Activated CD8-positive, alpha-beta memory T cell treated with anti-CD3 and anti-CD28 coated beads, Interleukin-2, amount 10 ng/mL, durations not matched to agents 7 days and 5 days (primary cell): ENCODE measurements at regions not wholly inside any gene's neighbourhood (a gene's known extent, or its start where the extent isn't known, plus 50 kb on each side); places are given as distances from the start of the nearest gene placed in this dataset.
"Not testable (repeated sequence)": the region's sequence is repeated elsewhere in the genome, so short reads cannot be mapped to it uniquely, and the experiment has no call there.

ENCODE experiments used
- ATAC-seq: fragments of 150-1000 bp; cut with Tn5 transposase; one replicate; pipeline ENCODE4 v1.10.0; 2021; ENCODE audit warnings: moderate library complexity
- CTCF ChIA-PET: fragments of 350-600 bp; sonication (Branson Sonifier 250); formaldehyde crosslinking; loops from one replicate; lab custom pipeline; 2021; ENCODE audit warnings: antibody characterized with exemption; lab: Charles Lee
- DNase-seq: peaks from one replicate; pipeline ENCODE4 v3.0.0-alpha.2; 2020
- H3K27ac Mint-ChIP-seq: one replicate; pipeline ENCODE4 v1.8.0; 2021; ENCODE audit warnings: mild to moderate bottlenecking, mixed read lengths
- H3K27me3 Mint-ChIP-seq: one replicate; pipeline ENCODE4 v1.8.0; 2021; ENCODE audit warnings: mixed read lengths
- H3K36me3 Mint-ChIP-seq: one replicate; pipeline ENCODE4 v1.8.0; 2021; ENCODE audit warnings: mild to moderate bottlenecking, mixed read lengths
- H3K4me1 Mint-ChIP-seq: one replicate; pipeline ENCODE4 v1.8.0; 2021; ENCODE audit warnings: mixed read lengths
- H3K4me3 Mint-ChIP-seq: one replicate; pipeline ENCODE4 v1.8.0; 2021; ENCODE audit warnings: mild to moderate bottlenecking, moderate library complexity, mixed read lengths
- H3K9me3 Mint-ChIP-seq: one replicate; pipeline ENCODE4 v1.8.0; 2022; ENCODE audit warnings: low read depth, mixed read lengths

DNA sequence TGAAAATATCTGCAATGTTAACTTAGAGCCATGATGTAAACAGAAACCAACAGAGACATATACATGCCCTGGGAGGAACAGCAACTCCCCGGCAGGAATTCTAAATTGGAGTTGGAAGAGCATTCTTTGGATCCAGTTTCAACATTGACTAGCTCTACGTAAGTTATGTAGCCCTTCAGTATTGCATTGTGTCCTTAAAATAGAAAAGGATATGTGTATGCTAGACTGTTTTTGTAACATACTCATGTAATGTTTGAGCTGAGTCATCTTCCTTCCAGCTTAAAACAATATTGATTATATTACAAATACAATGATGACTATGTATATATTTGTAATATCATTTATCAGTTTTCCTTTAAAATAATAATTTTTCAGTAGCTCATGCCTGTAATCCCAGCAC lies 1422.2 kb upstream of the PCDH20 start:
- H3K9me3 Mint-ChIP-seq = no peaks in the 10 kb centered on the region
- H3K4me3 Mint-ChIP-seq = no peak overlapping the region
- H3K36me3 Mint-ChIP-seq = no peaks in the 10 kb centered on the region
- no peak for ATAC-seq
- CTCF ChIA-PET = no interaction called here
- no peaks in the 10 kb centered on the region for H3K27me3 Mint-ChIP-seq
- no peaks in the 10 kb centered on the region for H3K4me1 Mint-ChIP-seq
- no peak for DNase-seq
- H3K27ac Mint-ChIP-seq = no peak overlapping the region

- no peak for DNase-seq
- H3K27me3 Mint-ChIP-seq = no peaks in the 10 kb centered on the region
These were observed 1413.8 kb upstream of the PCDH20 start for GRCh38 chr13:62829486-62829885.

DNA sequence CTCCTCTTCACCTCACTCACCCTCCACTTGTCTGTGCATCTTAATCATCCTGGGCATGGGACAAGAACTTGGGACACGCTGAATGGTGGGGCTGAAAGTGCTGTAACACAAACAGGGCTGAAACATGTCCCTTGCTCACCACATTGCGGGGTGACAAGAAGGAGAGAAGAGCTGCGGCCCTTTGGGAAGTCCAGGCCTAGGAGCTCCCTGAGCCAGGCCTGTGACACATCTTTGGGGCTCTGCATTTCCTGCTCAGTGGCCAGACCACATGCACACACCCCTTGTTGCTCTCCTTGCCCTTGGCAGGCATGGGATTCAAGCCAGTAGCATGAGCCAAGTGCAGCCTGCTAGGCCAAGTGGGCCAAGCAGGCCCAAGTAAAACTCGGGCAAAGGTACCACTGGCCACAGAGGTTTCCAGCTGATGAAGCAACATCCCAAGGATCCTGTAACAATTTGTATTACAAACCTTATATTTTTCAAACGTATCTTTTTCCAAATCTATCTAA lies 1384.3 kb upstream of the PCDH20 start:
- DNase-seq = no peak
- ATAC-seq = no peak
- peaks cover 5% of the 10 kb centered on the region for H3K9me3 Mint-ChIP-seq
- no peaks in the 10 kb centered on the region for H3K4me1 Mint-ChIP-seq
- CTCF ChIA-PET = no interaction called here
- H3K27ac Mint-ChIP-seq = no peak overlapping the region
- H3K36me3 Mint-ChIP-seq = no peaks in the 10 kb centered on the region
- no peak overlapping the region for H3K4me3 Mint-ChIP-seq
- no peaks in the 10 kb centered on the region for H3K27me3 Mint-ChIP-seq

More at GRCh38 chr13:62829486-62829885, 1413.8 kb upstream of the PCDH20 start:
- H3K4me1 Mint-ChIP-seq = no peaks in the 10 kb centered on the region
- CTCF ChIA-PET = no interaction called here
- H3K27ac Mint-ChIP-seq = no peak overlapping the region
- ATAC-seq = no peak
- no peak overlapping the region for H3K4me3 Mint-ChIP-seq
- H3K36me3 Mint-ChIP-seq = no peaks in the 10 kb centered on the region
- peaks cover 11% of the 10 kb centered on the region for H3K9me3 Mint-ChIP-seq

- H3K27ac Mint-ChIP-seq = no peak overlapping the region
- no peak for ATAC-seq
These were observed 1383.4 kb upstream of the PCDH20 start for GRCh38 chr13:62799038-62799535.

GRCh38 chr13:62793850-62794249 lies 1378.2 kb upstream of the PCDH20 start:
- CTCF ChIA-PET = no interaction called here
- Mint-ChIP-seq H3K4me1 (no peaks in the 10 kb centered on the region), H3K4me3 (no peak overlapping the region), H3K27me3 (no peaks in the 10 kb centered on the region), H3K36me3 (no peaks in the 10 kb centered on the region), H3K27ac (no peak overlapping the region), H3K9me3 (peaks cover 6% of the 10 kb centered on the region)
- DNase-seq (no peak), ATAC-seq (no peak)

More at GRCh38 chr13:62799038-62799535, 1383.4 kb upstream of the PCDH20 start:
- no peak overlapping the region for H3K4me3 Mint-ChIP-seq
- no peaks in the 10 kb centered on the region for H3K27me3 Mint-ChIP-seq
- peaks cover 5% of the 10 kb centered on the region for H3K9me3 Mint-ChIP-seq
- no peak for DNase-seq
- no peaks in the 10 kb centered on the region for H3K36me3 Mint-ChIP-seq
- CTCF ChIA-PET = no interaction called here
- no peaks in the 10 kb centered on the region for H3K4me1 Mint-ChIP-seq

DNA sequence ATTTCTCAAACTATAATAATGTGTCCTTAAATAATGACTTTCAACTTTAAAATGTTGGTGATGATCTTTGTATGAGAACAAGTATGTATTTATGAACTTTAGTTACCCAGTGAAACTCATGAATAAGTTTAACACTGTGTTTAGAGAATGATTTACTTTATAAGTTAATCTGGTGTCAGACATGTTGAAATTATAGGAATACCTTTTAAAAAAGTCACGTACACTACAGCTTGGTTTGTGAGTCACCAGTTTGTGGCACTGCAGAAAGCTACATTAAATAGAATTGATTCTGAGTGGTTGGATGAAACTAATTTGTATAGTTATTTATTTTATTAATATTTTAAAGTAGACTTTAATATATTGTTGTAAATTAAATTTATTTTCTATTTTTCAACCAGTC lies 1366.2 kb upstream of the PCDH20 start:
- no peaks in the 10 kb centered on the region for H3K36me3 Mint-ChIP-seq
- H3K4me3 Mint-ChIP-seq = no peak overlapping the region
- H3K9me3 Mint-ChIP-seq = peaks cover 9% of the 10 kb centered on the region
- DNase-seq (no peak), ATAC-seq (no peak)
- CTCF ChIA-PET = no interaction called here
- no peak overlapping the region for H3K27ac Mint-ChIP-seq
- H3K27me3 Mint-ChIP-seq = no peaks in the 10 kb centered on the region
- H3K4me1 Mint-ChIP-seq = no peaks in the 10 kb centered on the region

DNA sequence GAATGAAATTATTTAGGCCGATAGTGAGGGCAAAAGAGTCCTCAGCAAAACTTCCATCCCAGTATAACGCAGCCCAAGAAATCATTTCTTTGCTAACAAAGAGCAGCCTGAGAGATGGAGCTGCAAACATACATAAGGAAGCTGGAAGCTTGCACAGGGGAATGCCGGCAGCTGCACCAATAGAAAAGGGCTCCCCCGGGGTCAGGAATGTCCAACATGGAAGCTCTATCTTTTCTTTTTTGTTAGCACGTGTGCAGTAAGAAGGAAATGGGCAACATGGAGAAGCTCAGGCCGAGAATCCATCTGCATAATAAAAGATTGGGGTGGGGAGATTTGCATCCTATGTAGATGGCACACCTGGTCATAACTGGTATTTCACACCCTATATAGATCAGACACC lies 1363.5 kb upstream of the PCDH20 start:
- DNase-seq (no peak), ATAC-seq (no peak)
- no peaks in the 10 kb centered on the region for H3K36me3 Mint-ChIP-seq
- H3K4me3 Mint-ChIP-seq = no peak overlapping the region
- CTCF ChIA-PET = no interaction called here
- H3K9me3 Mint-ChIP-seq = peaks cover 8% of the 10 kb centered on the region
- no peak overlapping the region for H3K27ac Mint-ChIP-seq
- no peaks in the 10 kb centered on the region for H3K27me3 Mint-ChIP-seq
- H3K4me1 Mint-ChIP-seq = no peaks in the 10 kb centered on the region

- no peaks in the 10 kb centered on the region for H3K4me1 Mint-ChIP-seq
- no peak overlapping the region for H3K27ac Mint-ChIP-seq
- no peaks in the 10 kb centered on the region for H3K27me3 Mint-ChIP-seq
- H3K4me3 Mint-ChIP-seq = no peak overlapping the region
- DNase-seq = no peak
- H3K36me3 Mint-ChIP-seq = no peaks in the 10 kb centered on the region
- ATAC-seq = no peak
- H3K9me3 Mint-ChIP-seq = peaks cover 2% of the 10 kb centered on the region
- CTCF ChIA-PET = no interaction called here
These were observed 1351.8 kb upstream of the PCDH20 start for GRCh38 chr13:62767473-62767872.

DNA sequence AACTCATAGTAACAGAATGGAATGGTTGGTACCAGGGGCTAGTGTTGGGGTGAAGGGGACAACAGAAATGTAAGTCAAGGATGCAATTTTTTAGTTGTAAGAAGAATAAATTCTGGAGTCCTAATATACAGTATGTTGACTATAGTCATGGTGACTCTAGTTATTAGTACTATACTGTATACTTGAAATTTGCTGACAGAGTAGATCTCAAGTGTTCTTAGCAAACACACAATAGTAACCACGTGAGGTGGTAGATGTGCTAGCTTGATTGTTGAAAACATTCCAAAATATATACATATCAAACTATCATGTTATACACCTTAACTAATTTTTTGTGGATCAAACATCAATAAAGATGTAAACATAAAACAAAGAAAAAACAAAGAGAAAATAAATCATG lies 1345.1 kb upstream of the PCDH20 start:
- Mint-ChIP-seq H3K27me3 (no peaks in the 10 kb centered on the region), H3K27ac (no peak overlapping the region), H3K36me3 (no peaks in the 10 kb centered on the region), H3K4me3 (no peak overlapping the region), H3K4me1 (no peaks in the 10 kb centered on the region), H3K9me3 (peaks cover 7% of the 10 kb centered on the region)
- ATAC-seq = no peak
- CTCF ChIA-PET = no interaction called here
- DNase-seq = no peak

DNA sequence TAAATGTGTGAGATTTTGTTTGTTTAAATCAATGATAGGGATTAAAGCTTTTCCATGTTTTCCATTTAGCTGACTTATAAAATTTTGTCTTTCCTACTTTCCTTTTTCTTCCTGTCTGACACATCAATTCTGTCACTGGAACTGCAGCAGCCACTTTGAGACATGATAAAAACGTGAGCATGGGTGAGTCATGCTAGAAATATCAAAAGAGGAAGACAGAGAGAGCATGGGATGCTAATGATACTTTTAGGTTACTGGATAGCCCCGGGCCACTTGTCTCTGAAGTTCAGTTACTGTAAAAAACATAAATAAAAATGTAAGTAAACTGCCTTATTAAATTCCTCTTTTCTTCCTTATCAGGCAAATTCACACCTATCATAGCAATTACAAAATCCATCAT lies 1332.0 kb upstream of the PCDH20 start:
- no peaks in the 10 kb centered on the region for H3K27me3 Mint-ChIP-seq
- CTCF ChIA-PET = no interaction called here

GRCh38 chr13:62747152-62747551 lies 1331.5 kb upstream of the PCDH20 start:
- no peak for ATAC-seq
- no peak overlapping the region for H3K4me3 Mint-ChIP-seq
- no peak for DNase-seq
- no peaks in the 10 kb centered on the region for H3K4me1 Mint-ChIP-seq
- H3K36me3 Mint-ChIP-seq = no peaks in the 10 kb centered on the region
- H3K27ac Mint-ChIP-seq = no peak overlapping the region
- no peaks in the 10 kb centered on the region for H3K27me3 Mint-ChIP-seq
- peaks cover 4% of the 10 kb centered on the region for H3K9me3 Mint-ChIP-seq
- CTCF ChIA-PET = no interaction called here

More for the DNA sequence above, 1332.0 kb upstream of the PCDH20 start:
- ATAC-seq = no peak
- H3K9me3 Mint-ChIP-seq = peaks cover 4% of the 10 kb centered on the region
- no peak overlapping the region for H3K27ac Mint-ChIP-seq
- no peaks in the 10 kb centered on the region for H3K4me1 Mint-ChIP-seq
- no peak overlapping the region for H3K4me3 Mint-ChIP-seq
- no peak for DNase-seq
- no peaks in the 10 kb centered on the region for H3K36me3 Mint-ChIP-seq

DNA sequence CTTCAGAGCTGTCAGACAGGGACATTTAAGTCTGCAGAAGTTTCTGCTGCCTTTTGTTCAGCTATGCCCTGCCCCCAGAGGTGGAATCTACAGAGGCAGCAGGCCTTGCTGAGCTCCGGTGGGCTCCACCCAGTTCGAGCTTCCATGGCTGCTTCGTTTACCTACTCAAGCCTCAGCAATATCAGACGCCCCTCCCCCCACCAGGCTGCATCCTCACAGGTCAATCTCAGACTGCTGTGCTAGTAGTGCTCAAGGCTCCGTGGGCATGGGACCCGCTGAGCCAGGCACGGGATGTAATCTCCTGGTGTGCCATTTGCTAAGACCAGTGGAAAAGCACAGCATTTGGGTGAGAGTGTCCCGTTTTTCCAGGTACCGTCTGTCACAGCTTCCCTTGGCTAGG lies 1314.1 kb upstream of the PCDH20 start:
- DNase-seq, H3K27me3 Mint-ChIP-seq, CTCF ChIA-PET, H3K4me3 Mint-ChIP-seq, H3K4me1 Mint-ChIP-seq, H3K9me3 Mint-ChIP-seq, H3K36me3 Mint-ChIP-seq, ATAC-seq, H3K27ac Mint-ChIP-seq: not testable (repeated sequence)

DNA sequence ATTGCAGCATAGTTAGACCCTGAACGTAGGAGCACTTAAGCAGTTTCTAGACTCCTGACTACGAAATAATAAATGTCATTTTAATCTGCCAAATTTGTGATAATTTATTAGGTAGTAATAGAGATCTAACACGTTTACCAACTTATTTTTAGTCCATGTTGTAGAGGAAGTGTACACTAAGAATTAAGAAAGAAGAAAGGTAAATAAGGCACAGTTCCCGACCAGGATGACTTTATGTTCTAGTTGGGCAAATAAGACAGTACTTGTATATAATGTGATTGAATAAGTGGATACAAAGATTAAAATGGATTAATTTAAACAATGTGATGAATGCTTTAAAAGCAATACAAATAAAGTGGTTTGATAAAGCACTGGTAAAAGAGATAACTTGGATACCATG lies 1306.2 kb upstream of the PCDH20 start:
- Mint-ChIP-seq H3K4me3 (no peak overlapping the region), H3K27ac (no peak overlapping the region), H3K4me1 (no peaks in the 10 kb centered on the region), H3K36me3 (no peaks in the 10 kb centered on the region), H3K9me3 (peaks cover 9% of the 10 kb centered on the region), H3K27me3 (no peaks in the 10 kb centered on the region)
- ATAC-seq = no peak
- DNase-seq = no peak
- CTCF ChIA-PET = interaction anchor here (1.2 kb wide), 1 partner anchor 22 kb away, joined by 3 read pairs; no protein-coding TSS in a partner anchor

DNA sequence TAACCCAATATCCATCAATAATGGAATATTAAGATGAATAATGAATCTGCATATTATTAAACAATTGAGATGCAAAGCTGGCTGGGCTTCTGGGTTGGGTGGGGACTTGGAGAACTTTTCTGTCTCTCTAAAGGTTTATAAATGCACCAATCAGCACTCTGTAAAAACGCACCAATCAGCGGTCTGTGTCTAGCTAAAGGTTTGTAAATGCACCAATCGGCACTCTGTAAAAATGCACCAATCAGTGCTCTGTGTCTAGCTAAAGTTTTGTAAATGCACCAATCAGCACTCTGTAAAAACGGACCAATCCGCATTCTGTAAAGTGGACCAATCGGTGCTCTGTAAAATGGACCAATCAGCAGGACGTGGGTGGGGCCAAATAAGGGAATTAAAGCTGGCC lies 1296.3 kb upstream of the PCDH20 start:
- H3K4me1 Mint-ChIP-seq, H3K4me3 Mint-ChIP-seq, DNase-seq, H3K27me3 Mint-ChIP-seq, H3K36me3 Mint-ChIP-seq, CTCF ChIA-PET, H3K27ac Mint-ChIP-seq, ATAC-seq: not testable (repeated sequence)
- H3K9me3 Mint-ChIP-seq = peaks cover 14% of the 10 kb centered on the region

- CTCF ChIA-PET = no interaction called here
- no peak overlapping the region for H3K4me3 Mint-ChIP-seq
- H3K36me3 Mint-ChIP-seq = no peaks in the 10 kb centered on the region
- no peak for ATAC-seq
- H3K27ac Mint-ChIP-seq = no peak overlapping the region
- no peak for DNase-seq
- H3K4me1 Mint-ChIP-seq = no peaks in the 10 kb centered on the region
- H3K9me3 Mint-ChIP-seq = peaks cover 15% of the 10 kb centered on the region
- H3K27me3 Mint-ChIP-seq = no peaks in the 10 kb centered on the region
These were observed 1295.1 kb upstream of the PCDH20 start for GRCh38 chr13:62710787-62711186.
